ENCODE measurements at regions not wholly inside any gene's neighbourhood (a gene's known extent, or its start where the extent isn't known, plus 50 kb on each side); places are given as distances from the start of the nearest gene placed in this dataset.
"Not testable (repeated sequence)": the region's sequence is repeated elsewhere in the genome, so short reads cannot be mapped to it uniquely, and the experiment has no call there.

- no peaks in the 10 kb centered on the region for H3K4me1 ChIP-seq (ENCODE audit: insufficient read depth, low read length)
- no peaks in the 10 kb centered on the region for H3K36me3 ChIP-seq (ENCODE audit: insufficient read depth, low read length)
- intact Hi-C loops (cut with micrococcal nuclease) = no loop called here
- no peaks in the 10 kb centered on the region for H3K27me3 ChIP-seq (ENCODE audit: insufficient read depth, low read length)
- no peaks in the 10 kb centered on the region for H3K9me3 ChIP-seq (ENCODE audit: control insufficient read depth in 1 of 2, low read length in 2 of 2)
- Mint-ChIP-seq H3K4me1 (no peaks in the 10 kb centered on the region), H3K9me3 (peaks cover 0 to 8% (median 2%) of the 10 kb centered on the region in 8 donors), H3K27me3 (peaks cover 2 to 6% of the 10 kb centered on the region in 2 donors), H3K4me3 (no peak overlapping the region), H3K36me3 (no peaks in the 10 kb centered on the region), H3K27ac (no peak overlapping the region)
- no peak for DNase-seq
- ChIA-PET POLR2A (ENCODE audit: partially characterized antibody) (no interaction called here), CTCF (ENCODE audit: partially characterized antibody) (interaction anchor here (0.8 kb wide), 1 partner anchor 12 kb away, joined by 3 read pairs; no protein-coding TSS in a partner anchor)
- H3K27ac ChIP-seq (ENCODE audit: low read depth, low read length) = no peak overlapping the region
- no peak overlapping the region for H3K4me3 ChIP-seq (ENCODE audit: low read length in 2 of 2)
These were observed 85.2 kb downstream of the FDX1 start for GRCh38 chr11:110514967-110515366.

- H3K4me1 Mint-ChIP-seq; H3K4me3 ChIP-seq (ENCODE audit: low read length in 2 of 2); H3K4me3 Mint-ChIP-seq; CTCF ChIA-PET (ENCODE audit: partially characterized antibody); H3K36me3 Mint-ChIP-seq; H3K4me1 ChIP-seq (ENCODE audit: insufficient read depth, low read length); DNase-seq; H3K27me3 Mint-ChIP-seq; intact Hi-C loops (cut with micrococcal nuclease); H3K9me3 ChIP-seq (ENCODE audit: control insufficient read depth in 1 of 2, low read length in 2 of 2); H3K27me3 ChIP-seq (ENCODE audit: insufficient read depth, low read length); H3K36me3 ChIP-seq (ENCODE audit: insufficient read depth, low read length); POLR2A ChIA-PET (ENCODE audit: partially characterized antibody); H3K27ac ChIP-seq (ENCODE audit: low read depth, low read length); H3K9me3 Mint-ChIP-seq; H3K27ac Mint-ChIP-seq: not testable (repeated sequence)
These were observed 87.6 kb downstream of the FDX1 start for GRCh38 chr11:110517381-110517780.

GRCh38 chr11:110518809-110519514 lies 89.2 kb downstream of the FDX1 start:
- no peak overlapping the region for H3K4me3 Mint-ChIP-seq
- Histone ChIP-seq H3K27me3 (ENCODE audit: insufficient read depth, low read length) (no peaks in the 10 kb centered on the region), H3K36me3 (ENCODE audit: insufficient read depth, low read length) (no peaks in the 10 kb centered on the region), H3K4me1 (ENCODE audit: insufficient read depth, low read length) (peaks cover 17% of the 10 kb centered on the region), H3K4me3 (ENCODE audit: low read length in 2 of 2) (no peak overlapping the region), H3K27ac (ENCODE audit: low read depth, low read length) (no peak overlapping the region), H3K9me3 (ENCODE audit: control insufficient read depth in 1 of 2, low read length in 2 of 2) (no peaks in the 10 kb centered on the region)
- no peaks in the 10 kb centered on the region for H3K27me3 Mint-ChIP-seq
- no peaks in the 10 kb centered on the region for H3K36me3 Mint-ChIP-seq
- H3K27ac Mint-ChIP-seq = no peak overlapping the region
- POLR2A ChIA-PET (ENCODE audit: partially characterized antibody) = no interaction called here
- peaks cover 5 to 13% (median 7%) of the 10 kb centered on the region in 4 donors for H3K4me1 Mint-ChIP-seq
- peaks cover 0 to 12% (median 7%) of the 10 kb centered on the region in 8 donors for H3K9me3 Mint-ChIP-seq
- intact Hi-C loops (cut with micrococcal nuclease) = no loop called here
- DNase-seq = no peak
- CTCF ChIA-PET (ENCODE audit: partially characterized antibody) = no interaction called here

- peaks cover 0 to 13% (median 7%) of the 10 kb centered on the region in 8 donors for H3K9me3 Mint-ChIP-seq
- H3K27ac ChIP-seq (ENCODE audit: low read depth, low read length) = no peak overlapping the region
- ChIA-PET CTCF (ENCODE audit: partially characterized antibody) (no interaction called here), POLR2A (ENCODE audit: partially characterized antibody) (no interaction called here)
- H3K27ac Mint-ChIP-seq = no peak overlapping the region
- no peaks in the 10 kb centered on the region for H3K36me3 Mint-ChIP-seq
- H3K36me3 ChIP-seq (ENCODE audit: insufficient read depth, low read length) = no peaks in the 10 kb centered on the region
- peaks cover 17% of the 10 kb centered on the region for H3K4me1 ChIP-seq (ENCODE audit: insufficient read depth, low read length)
- H3K4me3 Mint-ChIP-seq = no peak overlapping the region
- no peaks in the 10 kb centered on the region for H3K9me3 ChIP-seq (ENCODE audit: control insufficient read depth in 1 of 2, low read length in 2 of 2)
- peaks cover 5 to 13% (median 7%) of the 10 kb centered on the region in 4 donors for H3K4me1 Mint-ChIP-seq
- intact Hi-C loops (cut with micrococcal nuclease) = no loop called here
- DNase-seq = no peak
- no peaks in the 10 kb centered on the region for H3K27me3 Mint-ChIP-seq
- no peak overlapping the region for H3K4me3 ChIP-seq (ENCODE audit: low read length in 2 of 2)
- no peaks in the 10 kb centered on the region for H3K27me3 ChIP-seq (ENCODE audit: insufficient read depth, low read length)
These were observed 90.0 kb downstream of the FDX1 start for GRCh38 chr11:110519796-110520195.

- Histone ChIP-seq H3K9me3 (ENCODE audit: control insufficient read depth in 1 of 2, low read length in 2 of 2) (no peaks in the 10 kb centered on the region), H3K4me1 (ENCODE audit: insufficient read depth, low read length) (peaks cover 17% of the 10 kb centered on the region), H3K4me3 (ENCODE audit: low read length in 2 of 2) (no peak overlapping the region), H3K36me3 (ENCODE audit: insufficient read depth, low read length) (no peaks in the 10 kb centered on the region), H3K27me3 (ENCODE audit: insufficient read depth, low read length) (no peaks in the 10 kb centered on the region), H3K27ac (ENCODE audit: low read depth, low read length) (no peak overlapping the region)
- no peak for DNase-seq
- H3K9me3 Mint-ChIP-seq = peaks cover 0 to 16% (median 10%) of the 10 kb centered on the region in 8 donors
- POLR2A ChIA-PET (ENCODE audit: partially characterized antibody) = no interaction called here
- intact Hi-C loops (cut with micrococcal nuclease) = no loop called here
- no peaks in the 10 kb centered on the region for H3K36me3 Mint-ChIP-seq
- H3K27me3 Mint-ChIP-seq = no peaks in the 10 kb centered on the region
- CTCF ChIA-PET (ENCODE audit: partially characterized antibody) = no interaction called here
- peak overlapping the region in 1 of 7 donors; percentile 23 for H3K27ac Mint-ChIP-seq
- H3K4me3 Mint-ChIP-seq = peak overlapping the region in 4 of 8 donors; percentile 13 to 36 (median 34)
- peaks cover 10 to 13% (median 12%) of the 10 kb centered on the region in 4 donors for H3K4me1 Mint-ChIP-seq
These were observed 92.7 kb downstream of the FDX1 start for GRCh38 chr11:110522471-110522870.

- Histone ChIP-seq H3K4me3 (ENCODE audit: low read length in 2 of 2) (no peak overlapping the region), H3K9me3 (ENCODE audit: control insufficient read depth in 1 of 2, low read length in 2 of 2) (no peaks in the 10 kb centered on the region), H3K27me3 (ENCODE audit: insufficient read depth, low read length) (no peaks in the 10 kb centered on the region), H3K36me3 (ENCODE audit: insufficient read depth, low read length) (no peaks in the 10 kb centered on the region), H3K4me1 (ENCODE audit: insufficient read depth, low read length) (peaks cover 17% of the 10 kb centered on the region), H3K27ac (ENCODE audit: low read depth, low read length) (no peak overlapping the region)
- intact Hi-C loops (cut with micrococcal nuclease) = no loop called here
- CTCF ChIA-PET (ENCODE audit: partially characterized antibody) = no interaction called here
- Mint-ChIP-seq H3K4me1 (peaks cover 10 to 13% (median 12%) of the 10 kb centered on the region in 4 donors), H3K36me3 (no peaks in the 10 kb centered on the region), H3K4me3 (no peak overlapping the region), H3K9me3 (peaks cover 0 to 29% (median 18%) of the 10 kb centered on the region in 8 donors), H3K27ac (no peak overlapping the region), H3K27me3 (no peaks in the 10 kb centered on the region)
- no peak for DNase-seq
- POLR2A ChIA-PET (ENCODE audit: partially characterized antibody) = no interaction called here
These were observed 94.5 kb downstream of the FDX1 start for GRCh38 chr11:110524238-110524637.

- no peaks in the 10 kb centered on the region for H3K36me3 Mint-ChIP-seq
- DNase-seq = no peak
- intact Hi-C loops (cut with micrococcal nuclease) = no loop called here
- ChIA-PET CTCF (ENCODE audit: partially characterized antibody) (no interaction called here), POLR2A (ENCODE audit: partially characterized antibody) (no interaction called here)
- H3K27ac Mint-ChIP-seq = no peak overlapping the region
- no peaks in the 10 kb centered on the region for H3K36me3 ChIP-seq (ENCODE audit: insufficient read depth, low read length)
- H3K9me3 Mint-ChIP-seq = peaks cover 0 to 29% (median 19%) of the 10 kb centered on the region in 8 donors
- H3K4me3 Mint-ChIP-seq = no peak overlapping the region
- H3K4me1 ChIP-seq (ENCODE audit: insufficient read depth, low read length) = peaks cover 17% of the 10 kb centered on the region
- peaks cover 10 to 13% (median 12%) of the 10 kb centered on the region in 4 donors for H3K4me1 Mint-ChIP-seq
- H3K4me3 ChIP-seq (ENCODE audit: low read length in 2 of 2) = no peak overlapping the region
- no peak overlapping the region for H3K27ac ChIP-seq (ENCODE audit: low read depth, low read length)
- no peaks in the 10 kb centered on the region for H3K27me3 Mint-ChIP-seq
- H3K27me3 ChIP-seq (ENCODE audit: insufficient read depth, low read length) = no peaks in the 10 kb centered on the region
- no peaks in the 10 kb centered on the region for H3K9me3 ChIP-seq (ENCODE audit: control insufficient read depth in 1 of 2, low read length in 2 of 2)
These were observed 96.1 kb downstream of the FDX1 start for GRCh38 chr11:110525883-110526282.

Measured in CD4-positive, alpha-beta memory T cell (primary cell).